Adipose tissue (tissue), 3 donors: ENCODE measurements at regions not wholly inside any gene's neighbourhood (a gene's known extent, or its start where the extent isn't known, plus 50 kb on each side); places are given as distances from the start of the nearest gene placed in this dataset.
"Not testable (repeated sequence)": the region's sequence is repeated elsewhere in the genome, so short reads cannot be mapped to it uniquely, and the experiment has no call there.

Source experiments
- H3K27ac ChIP-seq: one replicate; pipeline ENCODE4 v1.5.1; 2013; ENCODE audit warnings: low read depth, low read length
- WGBS, 3 donors: extraction: QIAGEN DNeasy Blood & Tissue Kit; methylation state at CpG; one replicate each; pipeline ENCODE4 v1.1.7; 2013; 5-methylcytosine and 5-hydroxymethylcytosine counted together
- donor health status: healthy with polysubstance abuse.
- donor health status: Bipolar disorder and iron deficiency.
- donor health status: healthy.

DNA sequence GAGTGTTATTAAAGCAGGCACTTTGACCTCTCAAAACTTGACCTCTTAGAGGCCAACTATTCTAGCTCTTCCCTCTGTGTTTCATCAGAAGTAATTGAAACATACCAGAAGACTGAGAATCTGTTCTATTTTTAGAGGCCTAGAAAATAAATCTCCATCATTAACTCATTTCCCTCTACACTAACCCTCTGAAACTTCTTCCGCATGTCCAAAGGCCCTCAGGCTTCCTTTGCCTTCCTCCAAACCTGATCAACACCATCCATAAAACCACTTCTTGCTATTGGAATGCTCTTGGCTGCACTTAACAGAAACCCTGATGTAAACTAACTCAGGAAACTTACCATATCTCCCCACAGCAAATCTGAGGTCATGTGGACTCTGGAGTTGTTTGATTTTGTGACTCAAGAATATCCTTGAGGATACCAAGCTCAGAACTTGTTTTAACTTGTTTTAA is 196.4 kb downstream of the RPAP3 start:
- H3K27ac ChIP-seq: no peak overlapping the region
- 77 to 84% (median 78%) methylated on average over 1 of the region's 1 CpG for WGBS, 3 donors

DNA sequence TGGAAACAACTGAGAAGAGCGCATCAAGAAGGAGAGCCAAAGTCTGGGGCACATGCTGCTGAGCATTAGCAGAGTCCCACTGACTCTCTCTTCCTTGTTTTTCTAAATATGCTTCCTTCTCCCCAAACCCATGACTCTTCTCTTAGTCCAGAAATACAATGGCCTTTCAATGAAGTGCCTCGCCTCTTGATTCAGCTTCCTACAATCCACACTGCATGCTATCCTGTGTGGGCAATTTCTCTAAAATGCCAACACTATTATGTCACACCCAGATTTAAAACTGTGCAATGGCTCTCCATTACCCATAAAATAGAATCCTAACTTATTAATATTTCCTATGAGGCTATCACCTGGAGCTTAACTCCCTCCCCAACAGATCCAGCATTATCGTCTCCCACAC is 198.6 kb downstream of the RPAP3 start:
- WGBS, 3 donors: 89 to 95% (median 90%) methylated on average over 3 of the region's 3 CpGs
- no peak overlapping the region for H3K27ac ChIP-seq

DNA sequence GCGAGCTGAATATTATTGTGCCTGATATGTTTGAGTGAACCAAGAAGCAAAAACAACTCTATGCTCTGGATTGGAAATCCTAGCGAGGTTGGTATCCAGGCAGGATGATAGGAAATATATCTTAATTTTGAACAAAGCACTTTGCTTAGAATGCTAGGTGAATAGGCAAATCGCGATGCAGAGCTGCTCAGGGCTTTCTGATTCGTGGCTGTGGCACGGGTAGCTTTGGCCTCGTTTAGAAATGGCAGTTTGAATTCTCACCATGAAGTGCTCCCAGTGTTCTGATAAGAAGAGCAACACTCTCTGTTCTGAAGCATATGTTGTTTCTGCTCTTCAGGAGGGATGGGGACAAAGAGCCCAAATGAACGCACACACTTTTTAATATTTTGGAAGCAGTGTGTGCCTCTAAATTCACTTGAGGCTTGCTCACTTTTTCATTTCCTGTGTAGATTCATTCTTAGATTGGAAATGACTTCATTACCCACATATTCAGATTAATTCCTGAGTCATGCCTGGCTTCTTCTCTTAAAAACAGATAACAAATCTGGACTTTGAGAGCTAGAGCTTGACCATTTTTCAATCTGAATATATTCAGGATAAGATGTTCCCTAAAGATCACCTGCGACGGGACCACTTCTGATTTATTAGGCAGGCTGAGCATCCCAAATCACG is 200.9 kb downstream of the RPAP3 start:
- WGBS, 3 donors: 67 to 78% (median 78%) methylated on average over 11 of the region's 11 CpGs
- H3K27ac ChIP-seq: no peak overlapping the region

DNA sequence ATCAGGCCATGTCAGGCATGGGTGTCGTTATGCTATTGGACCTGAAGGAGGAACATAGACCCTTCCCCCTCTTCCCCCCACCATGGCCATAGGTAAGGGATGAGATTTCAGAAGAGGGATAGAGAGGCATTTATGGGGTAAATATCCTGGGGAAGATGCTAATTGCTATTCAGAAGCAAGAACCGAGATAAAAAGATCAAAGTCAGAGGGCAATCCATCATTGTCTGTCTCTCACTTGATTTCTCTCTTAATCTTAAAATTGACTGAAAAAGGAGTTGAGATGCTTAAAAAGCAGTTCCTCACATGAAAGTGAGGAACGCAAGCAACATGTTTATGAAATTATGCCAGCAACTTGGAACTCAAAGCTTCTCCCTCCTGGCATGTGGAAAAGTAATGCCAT is 212.0 kb downstream of the RPAP3 start:
- no peak overlapping the region for H3K27ac ChIP-seq
- 50 to 66% (median 53%) methylated on average over 3 of the region's 3 CpGs for WGBS, 3 donors

DNA sequence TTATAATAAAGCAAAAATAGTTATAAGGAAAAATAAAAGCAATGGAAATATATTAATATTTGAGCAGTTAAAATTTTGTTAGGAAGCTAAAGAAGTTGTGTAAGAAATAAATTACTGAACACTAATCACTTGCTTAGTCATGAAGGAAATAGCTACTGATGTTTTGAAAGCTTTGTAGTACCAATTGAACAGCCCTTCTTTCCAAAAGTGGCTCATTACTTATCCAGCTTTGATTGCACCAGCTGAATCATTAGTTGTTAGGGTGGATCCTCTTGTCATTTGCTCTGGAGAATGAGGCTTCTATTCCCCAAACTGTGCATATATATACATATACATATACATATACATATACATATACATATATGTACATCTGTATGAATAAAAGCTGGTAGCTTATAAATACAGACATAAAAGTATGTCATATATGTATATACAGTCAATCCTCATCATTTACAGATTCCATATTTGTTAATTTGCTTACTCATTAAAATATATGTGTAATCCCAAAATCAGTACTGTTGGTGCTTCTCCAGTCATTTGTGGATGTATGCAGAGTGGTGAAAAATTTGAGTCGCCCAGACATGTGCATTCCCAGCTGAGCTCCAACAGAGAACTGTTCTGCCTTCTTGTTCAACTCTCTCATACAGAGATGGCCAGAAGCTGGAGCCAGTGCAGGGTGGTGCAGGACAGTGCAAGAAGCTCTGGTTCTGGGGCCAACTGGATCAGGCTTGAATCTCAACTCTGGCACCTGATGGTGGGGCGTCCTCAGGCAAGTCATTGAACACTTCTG is 214.1 kb downstream of the RPAP3 start:
- H3K27ac ChIP-seq: no peak overlapping the region
- WGBS, 3 donors: 55 to 85% (median 78%) methylated on average over 2 of the region's 2 CpGs

DNA sequence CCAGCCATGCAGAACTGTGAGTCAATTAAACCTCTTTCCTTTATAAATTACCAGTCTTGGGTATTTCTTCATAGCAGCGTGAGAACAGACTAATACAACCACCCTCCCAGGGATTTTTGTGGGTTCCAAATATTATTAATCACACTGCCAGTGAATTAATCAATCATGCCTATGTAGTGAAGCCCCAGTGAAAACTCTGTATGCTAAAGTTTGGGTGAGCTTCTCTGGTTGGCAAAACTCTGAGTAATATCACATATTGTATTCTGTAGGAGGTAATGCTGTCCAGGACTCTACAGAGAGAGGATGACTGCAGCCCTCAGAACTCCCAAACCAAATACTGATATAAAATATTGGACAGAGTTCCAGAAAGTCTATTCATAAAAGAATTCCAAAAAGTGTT is 216.9 kb downstream of the RPAP3 start:
- H3K27ac ChIP-seq: no peak overlapping the region
- 57 to 68% (median 60%) methylated on average over 1 of the region's 1 CpG for WGBS, 3 donors

DNA sequence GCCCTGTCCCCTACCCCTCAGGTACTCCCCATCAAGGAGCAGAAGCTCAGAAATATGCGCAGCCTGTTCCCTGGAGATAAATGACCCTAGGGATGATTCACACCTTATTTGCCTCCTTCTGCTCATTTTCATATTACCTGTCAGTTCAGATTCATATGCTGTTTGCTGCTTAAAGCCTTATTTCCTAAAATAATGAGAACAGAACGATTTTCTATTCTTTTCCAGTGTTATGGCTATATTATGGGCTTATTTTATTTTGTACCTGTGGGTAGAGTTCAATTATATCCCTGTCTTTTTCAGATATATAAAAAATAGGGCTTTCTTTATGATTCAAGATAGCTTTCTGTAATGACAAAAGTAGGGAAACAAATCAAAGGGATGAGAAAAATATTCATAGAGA is 224.8 kb downstream of the RPAP3 start:
- 45 to 65% (median 65%) methylated on average over 2 of the region's 2 CpGs for WGBS, 3 donors
- H3K27ac ChIP-seq: no peak overlapping the region

DNA sequence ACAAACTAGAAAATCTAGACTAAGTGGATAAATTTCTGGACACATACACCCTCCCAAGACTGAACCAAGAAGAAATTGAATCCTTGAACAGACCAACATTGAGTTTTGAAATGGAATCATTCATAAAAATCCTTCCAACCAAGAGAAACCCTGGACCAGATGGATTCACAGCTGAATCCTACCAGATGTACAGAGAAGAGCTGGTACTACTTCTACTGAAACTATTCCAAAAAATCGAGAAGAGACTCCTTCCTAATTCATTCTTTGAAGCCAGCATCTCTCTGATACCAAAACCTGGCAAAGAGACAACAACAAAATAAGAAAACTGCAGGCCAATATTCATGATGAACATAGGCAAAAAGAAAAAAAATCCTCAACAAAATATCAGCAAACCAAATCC is 227.4 kb downstream of the RPAP3 start:
- 40 to 59% (median 58%) methylated on average over 1 of the region's 1 CpG for WGBS, 3 donors
- H3K27ac ChIP-seq: no peak overlapping the region

DNA sequence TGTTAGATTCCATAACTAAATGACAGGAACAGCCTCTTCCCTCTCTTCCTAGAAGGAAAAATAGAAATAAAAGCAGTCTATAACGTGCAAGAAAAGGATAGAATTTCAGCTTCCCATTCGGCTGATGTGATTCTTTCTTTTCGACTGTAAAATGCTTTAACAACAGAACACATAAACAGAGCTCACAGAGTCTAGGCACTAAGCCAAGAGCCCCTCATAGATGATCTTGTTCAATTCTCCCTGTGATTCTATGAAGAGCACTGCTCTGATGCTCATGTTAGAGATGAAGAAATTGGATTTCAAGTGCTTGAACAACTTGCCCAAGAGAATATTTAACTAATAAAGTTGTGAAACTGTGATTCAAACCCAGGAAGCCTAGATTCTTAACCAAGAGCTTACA is 232.7 kb downstream of the RPAP3 start:
- H3K27ac ChIP-seq: no peak overlapping the region
- 53 to 72% (median 63%) methylated on average over 3 of the region's 3 CpGs for WGBS, 3 donors

DNA sequence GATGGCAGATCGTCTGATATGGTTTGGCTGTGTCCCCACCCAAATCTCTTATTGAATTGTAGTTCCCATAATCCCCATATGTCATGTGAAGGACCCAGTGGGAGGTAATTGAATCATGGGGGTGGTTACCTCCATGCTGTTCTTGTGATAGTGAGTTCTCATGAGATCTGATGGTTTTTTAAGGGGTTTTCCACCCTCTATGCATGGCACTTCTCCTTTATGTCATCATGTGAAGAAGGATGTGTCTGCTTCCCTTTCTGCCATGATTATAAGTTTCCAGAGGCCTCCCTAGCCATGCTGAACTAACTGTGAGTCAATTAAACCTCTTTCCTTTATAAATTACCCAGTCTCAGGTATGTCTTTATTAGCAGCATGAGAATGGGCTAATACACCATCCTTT is 235.5 kb downstream of the RPAP3 start:
- not testable (repeated sequence) for H3K27ac ChIP-seq
- 56 to 86% (median 63%) methylated on average over 1 of the region's 1 CpG for WGBS, 3 donors

DNA sequence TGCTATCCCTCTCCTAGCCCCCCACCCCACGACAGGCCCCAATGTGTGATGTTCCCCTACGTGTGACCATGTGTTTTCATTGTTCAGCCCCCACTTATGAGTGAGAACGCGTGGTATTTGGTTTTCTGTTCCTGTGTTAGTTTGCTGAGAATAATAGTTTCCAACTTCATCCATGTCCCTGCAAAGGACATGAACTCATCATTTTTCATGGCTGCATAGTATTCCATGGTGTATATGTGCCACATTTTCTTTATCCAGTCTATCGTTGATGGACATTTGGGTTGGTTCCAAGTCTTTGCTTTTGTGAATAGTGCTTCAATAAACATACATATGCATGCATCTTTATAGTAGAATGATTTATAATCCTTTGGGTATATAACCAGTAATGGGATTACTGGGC is 241.9 kb downstream of the RPAP3 start:
- H3K27ac ChIP-seq: not testable (repeated sequence)
- WGBS, 3 donors: 74 to 90% (median 88%) methylated on average over 5 of the region's 5 CpGs

DNA sequence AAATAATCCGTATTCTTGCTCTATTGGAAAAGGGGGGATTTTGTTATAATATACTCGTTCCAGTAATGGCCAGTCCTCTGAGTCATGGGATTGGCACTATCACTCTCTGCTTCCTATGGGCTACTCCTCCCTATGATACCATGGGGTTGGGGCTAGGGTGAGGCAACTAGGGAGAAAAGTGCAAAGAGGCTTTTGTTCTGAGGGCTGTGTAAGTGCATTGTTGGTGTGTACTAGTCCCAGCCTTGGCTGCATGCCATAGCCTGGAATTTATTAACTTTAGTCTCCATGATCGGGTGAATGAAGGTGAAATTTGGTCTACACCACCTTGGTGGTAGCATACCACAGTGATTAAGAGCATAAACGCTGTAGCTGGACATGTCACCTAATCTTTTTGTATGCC is 247.6 kb downstream of the RPAP3 start:
- H3K27ac ChIP-seq: no peak overlapping the region
- WGBS, 3 donors: 59 to 84% (median 82%) methylated on average over 4 of the region's 4 CpGs

DNA sequence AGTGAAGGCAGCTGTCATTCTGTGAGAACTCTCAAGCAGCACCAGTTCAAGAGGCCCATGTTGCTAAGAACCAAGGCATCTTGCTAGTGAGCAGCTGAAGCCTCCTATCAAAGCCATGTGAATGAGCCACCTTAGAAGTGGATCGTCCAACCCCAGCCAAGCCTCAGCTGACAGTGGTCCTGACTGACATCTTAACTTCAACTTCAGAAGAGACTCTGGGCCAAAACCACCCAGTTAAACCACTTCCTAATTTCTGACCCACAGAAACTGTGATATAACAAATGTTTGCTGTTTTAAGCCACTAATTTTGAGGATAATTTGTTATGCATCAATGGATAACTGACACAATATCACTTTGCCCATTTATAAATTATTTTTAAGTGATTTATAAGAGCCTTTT is 256.0 kb downstream of the RPAP3 start:
- no peak overlapping the region for H3K27ac ChIP-seq
- 86 to 94% (median 88%) methylated on average over 1 of the region's 1 CpG for WGBS, 3 donors

DNA sequence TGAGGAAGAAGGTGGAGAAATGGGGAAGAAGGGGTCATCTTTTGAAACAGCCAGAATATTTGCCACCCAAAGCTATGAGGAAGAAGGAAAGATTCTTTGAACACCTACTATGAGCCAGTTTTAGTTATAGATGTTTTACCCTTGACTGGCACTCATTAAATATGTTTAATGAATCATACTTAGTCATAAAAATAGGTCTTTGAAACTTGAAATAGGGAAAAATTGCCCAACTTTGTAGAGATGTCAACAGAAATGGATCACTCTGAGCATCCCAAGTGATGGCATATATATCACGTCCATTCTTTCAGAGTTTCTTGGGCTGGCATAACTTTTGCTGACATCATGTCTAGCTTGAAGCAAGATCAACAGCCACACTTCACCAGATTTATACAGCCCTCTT is 263.5 kb downstream of the RPAP3 start:
- 52 to 80% (median 73%) methylated on average over 1 of the region's 1 CpG for WGBS, 3 donors
- no peak overlapping the region for H3K27ac ChIP-seq

DNA sequence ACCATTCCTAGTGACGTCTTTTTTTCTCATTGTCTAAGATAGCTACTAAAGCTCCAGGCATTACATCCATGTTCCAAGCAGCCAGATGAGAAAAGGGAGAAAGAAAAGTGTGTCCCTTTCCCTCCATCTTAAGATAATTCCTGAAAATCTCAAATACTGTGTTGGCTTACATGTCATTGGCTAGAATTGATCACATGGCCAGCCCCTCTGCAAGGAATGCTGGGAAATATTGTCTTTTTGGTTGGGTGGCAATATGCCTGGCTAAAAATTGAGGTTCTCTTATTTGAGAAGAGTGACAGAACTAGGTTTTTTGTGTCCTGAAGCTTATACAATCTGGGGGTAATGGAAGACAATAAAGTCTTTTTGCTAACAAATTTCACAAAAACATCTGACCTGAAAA is 264.3 kb downstream of the RPAP3 start:
- 76 to 88% (median 79%) methylated on average over 1 of the region's 1 CpG for WGBS, 3 donors
- no peak overlapping the region for H3K27ac ChIP-seq

DNA sequence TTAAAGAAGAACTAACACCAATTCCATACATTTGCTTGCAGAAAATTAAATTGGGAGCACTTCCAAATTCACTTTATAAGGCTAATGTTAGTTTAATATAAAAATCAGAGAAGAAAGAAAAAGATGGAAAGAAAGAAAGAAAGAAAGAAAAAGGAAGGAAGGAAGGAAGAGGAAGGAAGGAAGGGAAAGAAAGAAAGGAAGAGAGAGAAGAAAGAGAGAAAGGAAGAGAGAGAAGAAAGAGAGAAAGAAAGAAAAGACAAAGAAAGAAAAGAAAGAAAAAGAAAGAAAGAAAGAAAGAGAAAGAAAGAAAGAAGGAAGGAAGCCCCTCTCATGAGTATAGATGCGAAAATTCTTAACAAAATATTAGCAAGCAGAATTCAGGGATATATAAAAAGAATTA is 267.7 kb downstream of the RPAP3 start:
- H3K27ac ChIP-seq: no peak overlapping the region
- 0 to 97% (median 50%) methylated on average over 1 of the region's 1 CpG for WGBS, 3 donors

DNA sequence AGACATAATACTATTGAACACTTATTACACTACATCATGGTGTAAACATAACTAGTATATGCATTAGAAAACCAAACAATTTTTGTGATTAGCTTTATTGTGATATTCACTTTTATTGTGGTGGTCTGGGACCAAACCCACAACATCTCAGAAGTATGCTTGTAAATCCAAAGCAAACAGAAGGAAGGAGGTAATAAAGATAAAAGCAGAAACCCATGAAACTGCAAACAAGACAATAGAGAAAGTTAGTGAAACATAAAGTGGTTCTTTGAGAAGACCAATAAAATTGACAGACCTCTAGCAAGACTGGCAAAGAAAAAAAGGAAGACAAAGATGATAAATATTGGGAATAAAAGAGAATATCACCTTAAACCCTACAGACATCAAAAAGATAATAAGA is 268.3 kb downstream of the RPAP3 start:
- H3K27ac ChIP-seq: no peak overlapping the region

DNA sequence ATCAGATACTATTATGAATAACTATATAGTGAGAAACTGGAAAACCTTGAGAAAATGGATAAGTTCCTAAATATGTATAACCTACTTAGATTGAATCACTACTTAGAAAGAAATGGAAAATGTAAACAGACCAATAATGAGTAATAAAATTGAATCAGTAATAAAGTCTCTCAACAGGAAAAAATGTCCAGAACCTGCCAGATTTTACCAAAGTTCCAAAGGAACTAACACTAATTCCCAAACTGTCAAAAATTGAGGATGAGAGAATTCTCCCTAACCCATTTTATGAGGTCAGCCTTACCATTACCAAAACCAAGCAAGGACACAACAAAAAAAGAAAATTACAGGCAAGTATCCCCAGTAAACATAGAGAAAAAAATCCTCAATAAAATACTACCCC is 272.0 kb downstream of the RPAP3 start:
- no peak overlapping the region for H3K27ac ChIP-seq

DNA sequence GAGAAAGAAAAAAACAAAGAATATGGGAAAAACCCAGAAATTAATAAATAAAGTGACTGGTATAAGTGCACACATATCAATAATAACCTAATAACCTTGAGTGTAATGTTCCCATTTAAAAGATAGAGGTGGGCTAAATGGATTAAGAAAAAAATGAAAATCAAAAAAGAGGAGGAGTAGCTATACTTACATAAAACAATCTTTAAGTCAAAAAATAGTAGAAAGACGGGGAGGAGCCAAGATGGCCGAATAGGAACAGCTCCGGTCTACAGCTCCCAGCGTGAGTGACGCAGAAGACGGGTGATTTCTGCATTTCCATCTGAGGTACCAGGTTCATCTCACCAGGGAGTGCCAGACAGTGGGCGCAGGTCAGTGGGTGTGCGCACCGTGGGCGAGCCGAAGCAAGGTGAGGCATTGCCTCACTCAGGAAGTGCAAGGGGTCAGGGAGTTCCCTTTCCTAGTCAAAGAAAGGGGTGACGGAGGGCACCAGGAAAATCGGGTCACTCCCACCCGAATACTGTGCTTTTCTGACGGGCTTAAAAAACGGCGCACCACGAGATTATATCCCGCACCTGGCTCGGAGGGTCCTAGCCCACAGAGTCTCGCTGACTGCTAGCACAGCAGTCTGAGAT is 279.0 kb downstream of the RPAP3 start:
- H3K27ac ChIP-seq: not testable (repeated sequence)
- WGBS, 3 donors: 89 to 92% (median 89%) methylated on average over 20 to 21 of the region's 21 CpGs

DNA sequence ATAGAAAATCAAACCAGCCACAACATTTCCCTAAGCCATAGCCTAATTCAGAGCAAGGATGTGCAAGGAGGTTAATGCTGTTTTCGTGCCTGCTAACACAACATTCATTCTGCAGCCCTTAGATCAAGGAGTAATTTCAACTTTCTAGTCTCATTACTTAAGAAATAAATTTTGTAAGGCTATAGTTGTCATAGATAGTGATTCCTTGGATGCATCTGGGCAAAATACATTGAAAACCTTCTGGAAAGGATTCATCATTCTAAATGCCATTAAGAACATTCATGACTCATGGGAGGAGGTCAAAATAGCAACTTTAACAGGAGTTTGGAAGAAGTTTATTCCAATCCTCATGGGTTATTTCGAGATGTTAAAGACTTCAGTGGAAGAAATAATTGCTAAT is 283.2 kb downstream of the RPAP3 start:
- WGBS, 3 donors: 45 to 59% (median 58%) methylated on average over 2 of the region's 2 CpGs

More for the DNA sequence above, 283.2 kb downstream of the RPAP3 start:
- no peak overlapping the region for H3K27ac ChIP-seq
